OCI-LY3 (cell line): ENCODE measurements at regions not wholly inside any gene's neighbourhood (a gene's known extent, or its start where the extent isn't known, plus 50 kb on each side); places are given as distances from the start of the nearest gene placed in this dataset.
"Not testable (repeated sequence)": the region's sequence is repeated elsewhere in the genome, so short reads cannot be mapped to it uniquely, and the experiment has no call there.

Experiments used
- H2AFZ ChIP-seq: fragments of 200-600, 300-600 bp; shearing (Covaris generic); 2 replicates; pipeline ENCODE4 v1.6.0; 2014; ENCODE audit warnings: antibody characterized with exemption, low read depth, low read length
- H3K27ac ChIP-seq: fragments of 200-600, 300-600 bp; sonication (generic); 2 replicates; pipeline ENCODE4 v1.5.1; 2014; ENCODE audit warnings: mild to moderate bottlenecking, low read length, moderate library complexity, mixed read lengths
- H3K27me3 ChIP-seq: fragments of 200-600, 300-600 bp; sonication (generic); 2 replicates; pipeline ENCODE4 v1.6.1; 2014; ENCODE audit warnings: low read depth, low read length, mixed read lengths
- H3K36me3 ChIP-seq: fragments of 200-600, 300-600 bp; sonication (generic); replicated peaks from 2 replicates; pipeline ENCODE3; 2014; ENCODE audit warnings: low read depth, low read length, mixed read lengths
- H3K4me1 ChIP-seq: fragments of 300-600, 200-600 bp; sonication (generic); 2 replicates; pipeline ENCODE4 v1.6.1; 2014; ENCODE audit warnings: low read length, mixed read lengths
- H3K4me2 ChIP-seq: fragments of 200-600, 300-600 bp; sonication (generic); 2 replicates; pipeline ENCODE4 v1.6.1; 2014; ENCODE audit warnings: low read length, mixed read lengths
- H3K4me3 ChIP-seq: fragments of 300-600, 200-600 bp; sonication (generic); 2 replicates; pipeline ENCODE4 v1.5.1; 2014; ENCODE audit warnings: antibody characterized with exemption, mild to moderate bottlenecking, low read length, moderate library complexity
- H3K79me2 ChIP-seq: fragments of 300-600, 200-600 bp; shearing (Covaris generic); 2 replicates; pipeline ENCODE4 v1.6.1; 2014; ENCODE audit warnings: mild to moderate bottlenecking, low read length, mixed read lengths
- H3K9ac ChIP-seq: fragments of 300-600, 200-600 bp; shearing (Covaris generic); 2 replicates; pipeline ENCODE4 v1.6.0; 2014; ENCODE audit warnings: mild to moderate bottlenecking, low read length, moderate library complexity
- H3K9me3 ChIP-seq: fragments of 200-600, 300-600 bp; shearing (Covaris generic); 2 replicates; pipeline ENCODE4 v1.6.1; 2014; ENCODE audit warnings: low read length, mixed read lengths; ENCODE audit not compliant: insufficient read depth
- H4K20me1 ChIP-seq: fragments of 200-600, 300-600 bp; sonication (generic); 2 replicates; pipeline ENCODE4 v1.6.1; 2016; ENCODE audit warnings: low read length, mixed read lengths; ENCODE audit not compliant: insufficient read depth

DNA sequence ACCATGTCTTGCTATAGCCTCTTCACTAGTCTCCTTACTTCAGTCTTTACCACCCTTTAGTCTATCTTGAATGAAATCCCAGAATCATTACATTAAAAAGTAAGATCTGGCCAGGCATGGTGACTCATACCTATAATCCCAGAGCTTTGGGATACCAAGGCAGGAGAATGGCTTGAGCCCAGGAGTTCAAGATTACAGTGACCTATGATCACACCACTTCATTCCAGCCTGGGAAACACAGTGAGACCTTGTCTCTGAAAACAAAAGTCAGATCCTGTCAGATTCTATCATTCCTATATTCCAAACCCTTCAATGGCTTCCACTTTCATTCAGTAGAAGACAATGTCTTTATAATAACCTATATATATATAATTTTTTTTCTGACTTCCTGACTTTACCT lies 237.7 kb downstream of the UBE2NL start:
- H3K27ac ChIP-seq, H3K4me1 ChIP-seq, H4K20me1 ChIP-seq, H3K9me3 ChIP-seq, H3K4me2 ChIP-seq, H3K4me3 ChIP-seq, H3K79me2 ChIP-seq, H3K36me3 ChIP-seq, H3K9ac ChIP-seq, H3K27me3 ChIP-seq, H2AFZ ChIP-seq: not testable (repeated sequence)

DNA sequence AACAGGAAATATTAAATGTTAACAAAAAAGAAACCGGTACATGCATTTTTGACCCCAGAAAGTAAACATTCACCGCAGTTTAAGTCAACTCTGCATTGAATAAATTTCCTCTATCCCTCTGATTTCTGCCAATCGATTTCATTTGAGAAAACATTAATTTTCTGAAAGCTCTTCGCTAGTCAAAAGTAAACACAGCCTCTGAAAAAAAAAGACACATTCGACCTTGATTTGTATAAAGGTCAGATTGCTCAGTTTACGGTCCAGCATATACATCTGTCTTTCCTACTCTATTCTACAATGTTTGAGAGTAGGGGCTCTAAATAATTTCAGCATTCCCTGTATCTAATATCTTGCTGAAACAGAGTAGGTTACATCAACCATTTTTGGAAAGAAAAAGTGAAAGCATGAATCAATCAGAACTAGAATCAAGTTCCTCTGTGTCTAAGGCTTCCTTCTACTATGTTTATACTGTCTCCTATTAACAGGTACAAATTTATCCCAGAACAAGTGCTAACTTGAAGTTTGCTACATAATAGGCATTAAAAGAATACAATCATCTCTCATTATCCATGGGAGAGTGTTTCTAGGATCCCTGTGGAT lies 243.8 kb downstream of the UBE2NL start:
- Histone ChIP-seq H3K4me2 (peak overlapping the region; percentile 54), H3K4me3 (peak overlapping the region; percentile 46)
- H3K9ac ChIP-seq, H3K9me3 ChIP-seq, H3K79me2 ChIP-seq, H3K27me3 ChIP-seq, H4K20me1 ChIP-seq, H2AFZ ChIP-seq, H3K27ac ChIP-seq, H3K4me1 ChIP-seq, H3K36me3 ChIP-seq: not testable (repeated sequence)

DNA sequence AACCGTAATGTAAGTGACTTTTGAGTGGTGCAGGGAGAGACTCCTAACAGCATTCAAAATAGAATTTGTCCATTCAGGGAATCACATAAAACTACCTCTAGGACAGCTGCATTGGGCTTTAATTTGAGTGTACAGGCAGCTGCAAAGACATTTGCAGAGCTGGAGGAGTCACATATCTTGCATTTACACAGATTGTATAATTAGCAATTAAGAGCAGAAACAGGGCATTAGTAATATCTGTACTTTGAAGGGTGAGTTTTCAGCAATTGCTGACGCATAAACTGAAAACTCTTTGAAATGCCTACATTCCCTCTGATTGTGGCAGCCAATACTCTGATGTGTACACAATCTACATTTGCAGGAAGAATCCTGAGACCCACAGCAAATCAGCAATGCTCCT lies 245.6 kb downstream of the UBE2NL start:
- H3K36me3 ChIP-seq, H3K27ac ChIP-seq, H3K9ac ChIP-seq, H3K79me2 ChIP-seq, H4K20me1 ChIP-seq, H3K27me3 ChIP-seq, H3K9me3 ChIP-seq, H2AFZ ChIP-seq, H3K4me2 ChIP-seq, H3K4me3 ChIP-seq, H3K4me1 ChIP-seq: not testable (repeated sequence)

DNA sequence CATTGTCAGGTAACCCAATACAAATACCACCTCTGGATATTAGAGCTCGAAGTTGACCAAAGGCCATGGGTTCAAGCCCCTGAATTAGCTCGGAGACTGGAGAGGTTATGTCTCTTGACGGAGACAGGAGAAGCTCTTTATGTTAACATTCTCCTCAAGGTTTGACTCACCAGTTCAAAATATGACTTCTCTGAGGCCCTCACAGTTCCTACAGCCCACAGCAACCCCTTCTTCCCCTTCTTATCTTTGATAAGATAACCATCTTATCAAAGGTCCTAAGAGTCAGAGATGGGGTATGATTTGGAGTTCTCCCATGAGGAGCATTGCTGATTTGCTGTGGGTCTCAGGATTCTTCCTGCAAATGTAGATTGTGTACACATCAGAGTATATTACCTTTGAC lies 246.6 kb downstream of the UBE2NL start:
- not testable (repeated sequence) for H3K27ac ChIP-seq, H2AFZ ChIP-seq, H3K9ac ChIP-seq, H3K4me1 ChIP-seq, H4K20me1 ChIP-seq, H3K27me3 ChIP-seq, H3K4me2 ChIP-seq, H3K4me3 ChIP-seq, H3K79me2 ChIP-seq, H3K36me3 ChIP-seq, H3K9me3 ChIP-seq

DNA sequence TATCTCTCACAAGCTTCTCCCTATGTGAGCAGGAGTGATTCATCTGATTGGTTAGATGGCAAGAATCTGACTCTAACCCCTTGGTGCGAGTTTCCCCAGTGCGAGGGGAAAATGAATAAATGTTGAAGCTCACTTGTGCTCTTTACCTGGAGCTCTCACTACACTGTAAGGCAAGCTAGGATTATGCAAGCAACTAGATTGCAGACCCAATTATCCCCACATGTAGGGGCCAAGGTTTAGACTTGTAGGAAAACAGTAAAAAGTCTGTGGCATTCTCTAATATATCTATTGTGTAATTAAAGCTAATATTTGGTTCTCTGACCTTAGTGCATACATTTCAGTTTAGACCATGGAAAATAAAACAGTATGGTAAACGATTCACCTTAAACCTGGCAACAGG lies 247.2 kb downstream of the UBE2NL start:
- not testable (repeated sequence) for H3K4me1 ChIP-seq, H3K27ac ChIP-seq, H3K27me3 ChIP-seq, H4K20me1 ChIP-seq, H3K36me3 ChIP-seq, H2AFZ ChIP-seq, H3K4me3 ChIP-seq, H3K9me3 ChIP-seq, H3K79me2 ChIP-seq, H3K4me2 ChIP-seq, H3K9ac ChIP-seq

DNA sequence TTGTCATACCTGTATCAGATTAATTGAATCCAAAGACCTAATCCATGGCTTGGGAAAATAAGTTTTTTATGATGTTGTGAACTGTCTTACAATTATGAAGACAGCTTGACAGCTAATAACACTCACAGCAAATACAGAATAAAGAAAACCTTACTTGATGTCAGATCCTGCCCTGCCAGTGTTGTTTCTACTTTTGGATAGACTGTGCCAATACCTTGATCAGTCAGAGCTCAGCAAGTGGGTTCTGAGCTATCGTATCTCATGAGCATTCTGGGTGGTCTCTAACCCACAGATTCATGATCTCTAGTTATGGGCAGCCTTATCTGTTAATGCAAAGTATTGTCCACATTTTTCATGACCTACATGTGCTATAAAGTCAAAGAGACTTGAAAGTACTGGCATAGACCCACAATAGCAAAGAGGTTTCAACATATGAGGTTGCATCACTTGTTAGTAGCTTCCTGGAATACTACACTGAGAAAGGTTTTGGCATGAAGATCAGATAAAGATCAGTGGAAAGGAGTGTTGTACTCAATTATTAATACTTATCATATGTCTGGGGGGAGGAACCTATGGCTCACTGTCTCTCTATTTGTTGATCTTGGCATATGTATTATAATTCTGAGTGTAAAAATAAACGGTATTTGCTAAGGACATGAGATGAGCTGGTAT lies 250.7 kb downstream of the UBE2NL start:
- H3K4me1 ChIP-seq, H3K27me3 ChIP-seq, H2AFZ ChIP-seq, H3K9me3 ChIP-seq, H3K79me2 ChIP-seq, H3K36me3 ChIP-seq, H3K9ac ChIP-seq, H3K27ac ChIP-seq, H3K4me2 ChIP-seq, H4K20me1 ChIP-seq, H3K4me3 ChIP-seq: not testable (repeated sequence)

DNA sequence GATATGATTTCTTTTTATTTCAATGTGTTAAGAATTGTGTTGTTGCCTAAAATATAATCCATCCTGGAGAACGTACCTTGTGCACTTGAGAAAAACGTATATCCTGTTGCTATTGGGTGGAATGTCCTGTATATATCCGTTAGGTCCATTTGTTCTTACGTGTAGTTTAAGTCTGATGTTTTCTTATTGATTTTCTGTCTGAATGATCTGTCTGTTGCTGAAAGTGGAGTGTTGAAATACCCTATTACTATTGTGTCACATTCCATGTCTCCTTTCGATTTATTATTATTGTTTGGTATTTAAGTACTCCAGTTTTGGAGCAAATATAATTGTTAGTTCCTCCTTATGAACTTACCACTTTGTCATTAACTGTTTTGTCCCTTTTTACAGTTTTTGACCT lies 270.6 kb downstream of the UBE2NL start:
- H3K27ac ChIP-seq, H3K79me2 ChIP-seq, H3K4me2 ChIP-seq, H3K9me3 ChIP-seq, H3K4me1 ChIP-seq, H3K27me3 ChIP-seq, H3K4me3 ChIP-seq, H3K9ac ChIP-seq, H3K36me3 ChIP-seq, H2AFZ ChIP-seq, H4K20me1 ChIP-seq: not testable (repeated sequence)

DNA sequence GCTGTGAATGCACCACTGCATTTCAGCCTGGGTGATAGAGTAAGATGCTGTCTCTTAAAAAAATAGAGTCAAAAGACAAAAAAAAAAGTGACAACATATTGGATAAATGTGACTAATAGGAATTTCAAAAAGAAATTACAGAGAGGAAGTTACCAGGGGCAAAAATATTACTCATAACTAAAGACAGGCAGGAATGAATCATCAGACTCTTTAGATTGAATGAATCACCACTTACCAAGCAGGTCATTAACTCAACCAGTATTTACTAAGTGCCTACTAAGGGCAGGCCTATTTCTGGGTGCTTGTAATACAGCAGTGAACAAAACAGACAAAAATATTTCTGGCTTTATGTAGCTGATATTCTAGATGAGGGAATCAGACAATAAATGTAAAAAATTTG lies 301.3 kb downstream of the UBE2NL start:
- not testable (repeated sequence) for H2AFZ ChIP-seq, H3K27ac ChIP-seq, H3K9me3 ChIP-seq, H3K4me2 ChIP-seq, H3K4me3 ChIP-seq, H3K4me1 ChIP-seq, H4K20me1 ChIP-seq, H3K9ac ChIP-seq, H3K79me2 ChIP-seq, H3K27me3 ChIP-seq, H3K36me3 ChIP-seq

DNA sequence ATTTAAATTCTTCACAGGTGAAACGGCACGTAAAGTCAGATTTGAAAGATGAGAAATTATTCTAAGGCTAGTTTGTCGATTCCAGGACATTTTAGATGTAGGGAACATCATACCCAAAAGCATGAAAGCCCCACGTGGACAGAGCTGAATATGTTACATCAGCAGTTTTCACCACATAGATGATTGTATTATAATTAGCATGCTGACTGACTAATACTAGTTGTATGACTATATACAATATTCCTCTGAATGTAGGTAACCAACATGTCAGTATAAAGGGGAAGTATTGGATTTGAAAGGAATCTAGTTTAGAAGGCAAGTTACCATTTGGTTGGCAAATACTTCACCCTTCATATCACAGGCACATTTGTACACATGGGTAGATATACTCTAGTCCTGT lies 304.6 kb downstream of the UBE2NL start:
- H2AFZ ChIP-seq, H3K4me1 ChIP-seq, H3K9me3 ChIP-seq, H3K4me3 ChIP-seq, H3K27ac ChIP-seq, H3K27me3 ChIP-seq, H3K36me3 ChIP-seq, H3K9ac ChIP-seq, H3K4me2 ChIP-seq, H3K79me2 ChIP-seq, H4K20me1 ChIP-seq: not testable (repeated sequence)

DNA sequence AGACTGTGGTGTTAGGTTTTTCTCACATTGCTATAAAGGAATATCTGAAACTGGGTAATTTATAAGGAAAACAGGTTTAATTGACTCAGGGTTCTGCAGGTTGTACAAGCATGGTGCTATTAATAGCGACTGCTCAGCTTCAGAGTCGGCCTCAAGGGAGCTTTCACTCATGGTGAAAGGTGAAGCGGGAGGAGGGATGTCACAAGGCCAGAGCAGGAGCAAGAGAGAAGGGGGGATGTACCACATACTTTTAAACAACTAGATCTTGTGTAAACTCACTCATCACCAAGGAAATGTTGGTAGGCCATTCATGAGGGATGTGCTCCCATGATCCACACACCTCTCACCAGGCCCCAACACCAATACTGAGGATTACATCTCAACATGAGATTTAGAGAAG lies 313.2 kb downstream of the UBE2NL start:
- H2AFZ ChIP-seq, H3K9ac ChIP-seq: not testable (repeated sequence)

More for the DNA sequence above, 313.2 kb downstream of the UBE2NL start:
- H3K27ac ChIP-seq, H3K4me1 ChIP-seq, H4K20me1 ChIP-seq, H3K4me2 ChIP-seq, H3K27me3 ChIP-seq, H3K79me2 ChIP-seq, H3K4me3 ChIP-seq, H3K9me3 ChIP-seq, H3K36me3 ChIP-seq: not testable (repeated sequence)
